ENCODE measurements at regions not wholly inside any gene's neighbourhood (a gene's known extent, or its start where the extent isn't known, plus 50 kb on each side); places are given as distances from the start of the nearest gene placed in this dataset.
A peak's percentile ranks its signal among the peaks of the same experiment; 100 is the strongest.

- H3K27ac Mint-ChIP-seq = no peak overlapping the region
- no peaks in the 10 kb centered on the region for H3K9me3 Mint-ChIP-seq
- no peaks in the 10 kb centered on the region for H3K36me3 Mint-ChIP-seq
- H3K4me3 Mint-ChIP-seq = no peak overlapping the region
- no peaks in the 10 kb centered on the region for H3K4me1 Mint-ChIP-seq (ENCODE audit: low read depth in 2 of 2)
- ATAC-seq (no peak), DNase-seq (ENCODE audit: low spot score) (no peak)
- H3K27me3 Mint-ChIP-seq = peaks cover 12% of the 10 kb centered on the region in 2 donors
Measured at GRCh38 chr19:32264568-32264967, 80.8 kb upstream of the ZNF507 start.

GRCh38 chr19:32265995-32266394 lies 79.4 kb upstream of the ZNF507 start:
- H3K27me3 Mint-ChIP-seq = peaks cover 15 to 23% of the 10 kb centered on the region in 2 donors
- H3K27ac Mint-ChIP-seq = no peak overlapping the region
- no peaks in the 10 kb centered on the region for H3K9me3 Mint-ChIP-seq

GRCh38 chr19:32266460-32266859 lies 79.0 kb upstream of the ZNF507 start:
- no peaks in the 10 kb centered on the region for H3K36me3 Mint-ChIP-seq
- no peak overlapping the region for H3K27ac Mint-ChIP-seq
- ATAC-seq = no peak
- no peak for DNase-seq (ENCODE audit: low spot score)
- H3K4me3 Mint-ChIP-seq = no peak overlapping the region
- peaks cover 16 to 24% of the 10 kb centered on the region in 2 donors for H3K27me3 Mint-ChIP-seq
- no peaks in the 10 kb centered on the region for H3K4me1 Mint-ChIP-seq (ENCODE audit: low read depth in 2 of 2)
- H3K9me3 Mint-ChIP-seq = no peaks in the 10 kb centered on the region

More at GRCh38 chr19:32265995-32266394, 79.4 kb upstream of the ZNF507 start:
- Mint-ChIP-seq H3K4me1 (ENCODE audit: low read depth in 2 of 2) (no peaks in the 10 kb centered on the region), H3K4me3 (no peak overlapping the region), H3K36me3 (no peaks in the 10 kb centered on the region)
- ATAC-seq (no peak), DNase-seq (ENCODE audit: low spot score) (no peak)

- peaks cover 1% of the 10 kb centered on the region for H3K36me3 Mint-ChIP-seq
- H3K9me3 Mint-ChIP-seq = no peaks in the 10 kb centered on the region
- no peak for ATAC-seq
- no peak overlapping the region for H3K27ac Mint-ChIP-seq
- no peaks in the 10 kb centered on the region for H3K4me1 Mint-ChIP-seq (ENCODE audit: low read depth in 2 of 2)
- no peak for DNase-seq (ENCODE audit: low spot score)
- H3K4me3 Mint-ChIP-seq = no peak overlapping the region
- H3K27me3 Mint-ChIP-seq = peaks cover 18 to 34% of the 10 kb centered on the region in 2 donors
Measured at GRCh38 chr19:32268381-32268780, 77.0 kb upstream of the ZNF507 start.

- no peaks in the 10 kb centered on the region for H3K9me3 Mint-ChIP-seq
Measured at GRCh38 chr19:32269831-32270230, 75.6 kb upstream of the ZNF507 start.

GRCh38 chr19:32273483-32273882 lies 71.9 kb upstream of the ZNF507 start:
- no peak overlapping the region for H3K27ac Mint-ChIP-seq
- no peak for DNase-seq (ENCODE audit: low spot score)
- H3K4me3 Mint-ChIP-seq = no peak overlapping the region
- no peaks in the 10 kb centered on the region for H3K9me3 Mint-ChIP-seq
- H3K4me1 Mint-ChIP-seq (ENCODE audit: low read depth in 2 of 2) = no peaks in the 10 kb centered on the region
- peaks cover 7% of the 10 kb centered on the region for H3K36me3 Mint-ChIP-seq
- H3K27me3 Mint-ChIP-seq = peaks cover 34 to 70% of the 10 kb centered on the region in 2 donors
- ATAC-seq = no peak

More at GRCh38 chr19:32269831-32270230, 75.6 kb upstream of the ZNF507 start:
- H3K27me3 Mint-ChIP-seq = peaks cover 27 to 45% of the 10 kb centered on the region in 2 donors
- ATAC-seq (no peak), DNase-seq (ENCODE audit: low spot score) (no peak)
- no peak overlapping the region for H3K4me3 Mint-ChIP-seq
- H3K27ac Mint-ChIP-seq = no peak overlapping the region
- H3K4me1 Mint-ChIP-seq (ENCODE audit: low read depth in 2 of 2) = no peaks in the 10 kb centered on the region
- peaks cover 7% of the 10 kb centered on the region for H3K36me3 Mint-ChIP-seq

- Mint-ChIP-seq H3K4me3 (no peak overlapping the region), H3K36me3 (no peaks in the 10 kb centered on the region), H3K4me1 (ENCODE audit: low read depth in 2 of 2) (no peaks in the 10 kb centered on the region), H3K9me3 (no peaks in the 10 kb centered on the region), H3K27me3 (peaks cover 12 to 18% of the 10 kb centered on the region in 2 donors), H3K27ac (no peak overlapping the region)
- no peak for DNase-seq (ENCODE audit: low spot score)
- ATAC-seq = no peak
Measured at GRCh38 chr19:32287086-32287485, 58.3 kb upstream of the ZNF507 start.

GRCh38 chr19:32287811-32288227 lies 57.6 kb upstream of the ZNF507 start:
- H3K4me3 Mint-ChIP-seq = no peak overlapping the region
- H3K9me3 Mint-ChIP-seq = no peaks in the 10 kb centered on the region
- H3K27me3 Mint-ChIP-seq = peaks cover 12 to 16% of the 10 kb centered on the region in 2 donors
- no peaks in the 10 kb centered on the region for H3K36me3 Mint-ChIP-seq
- H3K27ac Mint-ChIP-seq = no peak overlapping the region
- H3K4me1 Mint-ChIP-seq (ENCODE audit: low read depth in 2 of 2) = no peaks in the 10 kb centered on the region
- DNase-seq (ENCODE audit: low spot score) = no peak
- no peak for ATAC-seq

- no peaks in the 10 kb centered on the region for H3K4me1 Mint-ChIP-seq (ENCODE audit: low read depth in 2 of 2)
- ATAC-seq = no peak
- no peak for DNase-seq (ENCODE audit: low spot score)
- H3K9me3 Mint-ChIP-seq = no peaks in the 10 kb centered on the region
- peaks cover 5 to 12% of the 10 kb centered on the region in 2 donors for H3K27me3 Mint-ChIP-seq
- H3K27ac Mint-ChIP-seq = no peak overlapping the region
- no peak overlapping the region for H3K4me3 Mint-ChIP-seq
- H3K36me3 Mint-ChIP-seq = no peaks in the 10 kb centered on the region
Measured at GRCh38 chr19:32289566-32290210, 55.7 kb upstream of the ZNF507 start.

GRCh38 chr19:32291876-32292275 lies 53.5 kb upstream of the ZNF507 start:
- H3K27ac Mint-ChIP-seq = no peak overlapping the region
- H3K36me3 Mint-ChIP-seq = no peaks in the 10 kb centered on the region
- H3K9me3 Mint-ChIP-seq = no peaks in the 10 kb centered on the region
- ATAC-seq (no peak), DNase-seq (ENCODE audit: low spot score) (no peak)
- H3K4me1 Mint-ChIP-seq (ENCODE audit: low read depth in 2 of 2) = no peaks in the 10 kb centered on the region
- H3K4me3 Mint-ChIP-seq = no peak overlapping the region
- peaks cover 3 to 19% of the 10 kb centered on the region in 2 donors for H3K27me3 Mint-ChIP-seq

GRCh38 chr19:32294871-32295438 lies 50.5 kb upstream of the ZNF507 start:
- peaks cover 5 to 20% of the 10 kb centered on the region in 2 donors for H3K27me3 Mint-ChIP-seq
- no peaks in the 10 kb centered on the region for H3K36me3 Mint-ChIP-seq
- DNase-seq (ENCODE audit: low spot score) (no peak), ATAC-seq (peak in 1 of 2 donors; percentile 20)
- no peak overlapping the region for H3K4me3 Mint-ChIP-seq
- no peak overlapping the region for H3K27ac Mint-ChIP-seq
- H3K4me1 Mint-ChIP-seq (ENCODE audit: low read depth in 2 of 2) = no peaks in the 10 kb centered on the region
- no peaks in the 10 kb centered on the region for H3K9me3 Mint-ChIP-seq

Measured in natural killer cell treated with Interleukin-12 subunit alpha and Interleukin-12 subunit beta and Interleukin-15 and Interleukin-18, amount 100 ng/mL, for 72 hours (primary cell).